HEK293 (cell line): ENCODE measurements at regions not wholly inside any gene's neighbourhood (a gene's known extent, or its start where the extent isn't known, plus 50 kb on each side); places are given as distances from the start of the nearest gene placed in this dataset.

Experiments used
- ZNF350 ChIP-seq: fragments of 450-650 bp; formaldehyde crosslinking; IDR thresholded peaks from 2 replicates; pipeline ENCODE4 v1.5.0; 2017; ENCODE audit warnings: missing biosample characterization, mild to moderate bottlenecking, missing genetic modification characterization
- ZNF548 ChIP-seq: fragments of 450-650 bp; formaldehyde crosslinking; IDR thresholded peaks from 2 replicates; pipeline ENCODE4 v1.5.1; 2016; ENCODE audit warnings: missing biosample characterization, missing genetic modification characterization
- ZNF785 ChIP-seq: fragments of 450-650 bp; formaldehyde crosslinking; IDR thresholded peaks from 2 replicates; pipeline ENCODE4 v1.5.1; 2016; ENCODE audit warnings: missing biosample characterization, missing genetic modification characterization
- TF ChIP-seq, protein P1 (sequence below): fragments of 450-650 bp; formaldehyde crosslinking; IDR thresholded peaks from 2 replicates; pipeline ENCODE4 v1.5.1; 2016; ENCODE audit warnings: missing biosample characterization, missing genetic modification characterization
- TF ChIP-seq, protein P2 (sequence below): fragments of 450-650 bp; formaldehyde crosslinking; IDR thresholded peaks from 2 replicates; pipeline ENCODE4 v1.5.1; 2016; ENCODE audit warnings: missing biosample characterization, missing genetic modification characterization
- TF ChIP-seq, protein P3 (sequence below): sonication (generic); formaldehyde crosslinking; IDR thresholded peaks from 2 replicates; pipeline ENCODE4 v1.8.1; 2022; ENCODE audit warnings: mild to moderate bottlenecking, moderate library complexity, missing genetic modification reagents

DNA sequence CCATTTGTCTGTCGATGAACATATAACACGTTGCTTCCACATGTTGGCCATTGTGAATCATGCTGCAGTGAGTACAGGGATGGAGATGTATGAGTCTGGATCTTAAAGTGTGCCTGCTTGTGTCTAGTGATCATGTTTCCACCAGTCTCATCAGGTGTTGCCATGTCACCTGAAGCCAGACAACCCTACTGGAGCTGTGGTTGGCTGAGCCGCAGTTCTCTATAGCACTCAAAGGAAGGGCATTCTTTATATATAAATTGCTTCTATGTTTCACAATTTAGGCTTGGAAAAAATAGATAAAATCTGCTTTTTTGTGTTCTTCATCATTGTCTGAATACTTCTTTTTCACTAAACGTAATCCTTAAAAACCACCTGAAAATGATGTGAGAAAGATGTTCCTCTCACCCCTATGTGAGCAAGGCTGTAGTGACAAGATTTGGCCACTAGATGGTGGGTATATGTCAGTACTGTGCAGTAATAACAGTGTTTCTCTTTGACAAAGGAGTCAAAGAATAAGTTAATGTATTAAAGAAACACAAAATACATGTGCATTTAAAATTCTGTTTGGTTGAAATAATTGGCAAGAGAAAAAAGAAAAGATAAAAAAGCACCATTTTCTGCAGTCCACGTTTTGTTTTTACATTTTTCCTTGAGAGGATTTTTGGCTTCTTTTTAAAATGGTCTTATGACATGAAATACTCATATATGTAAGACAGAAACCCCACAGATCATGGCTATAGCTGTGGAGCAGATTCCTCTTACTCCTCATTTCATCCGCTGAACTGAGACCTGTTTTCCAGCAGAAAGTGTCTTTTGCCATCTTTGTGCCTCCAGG lies 394.5 kb upstream of the DPPA4 start:
- TF ChIP-seq, protein P1, sequence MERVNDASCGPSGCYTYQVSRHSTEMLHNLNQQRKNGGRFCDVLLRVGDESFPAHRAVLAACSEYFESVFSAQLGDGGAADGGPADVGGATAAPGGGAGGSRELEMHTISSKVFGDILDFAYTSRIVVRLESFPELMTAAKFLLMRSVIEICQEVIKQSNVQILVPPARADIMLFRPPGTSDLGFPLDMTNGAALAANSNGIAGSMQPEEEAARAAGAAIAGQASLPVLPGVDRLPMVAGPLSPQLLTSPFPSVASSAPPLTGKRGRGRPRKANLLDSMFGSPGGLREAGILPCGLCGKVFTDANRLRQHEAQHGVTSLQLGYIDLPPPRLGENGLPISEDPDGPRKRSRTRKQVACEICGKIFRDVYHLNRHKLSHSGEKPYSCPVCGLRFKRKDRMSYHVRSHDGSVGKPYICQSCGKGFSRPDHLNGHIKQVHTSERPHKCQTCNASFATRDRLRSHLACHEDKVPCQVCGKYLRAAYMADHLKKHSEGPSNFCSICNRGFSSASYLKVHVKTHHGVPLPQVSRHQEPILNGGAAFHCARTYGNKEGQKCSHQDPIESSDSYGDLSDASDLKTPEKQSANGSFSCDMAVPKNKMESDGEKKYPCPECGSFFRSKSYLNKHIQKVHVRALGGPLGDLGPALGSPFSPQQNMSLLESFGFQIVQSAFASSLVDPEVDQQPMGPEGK, result no peak
- TF ChIP-seq, protein P2, sequence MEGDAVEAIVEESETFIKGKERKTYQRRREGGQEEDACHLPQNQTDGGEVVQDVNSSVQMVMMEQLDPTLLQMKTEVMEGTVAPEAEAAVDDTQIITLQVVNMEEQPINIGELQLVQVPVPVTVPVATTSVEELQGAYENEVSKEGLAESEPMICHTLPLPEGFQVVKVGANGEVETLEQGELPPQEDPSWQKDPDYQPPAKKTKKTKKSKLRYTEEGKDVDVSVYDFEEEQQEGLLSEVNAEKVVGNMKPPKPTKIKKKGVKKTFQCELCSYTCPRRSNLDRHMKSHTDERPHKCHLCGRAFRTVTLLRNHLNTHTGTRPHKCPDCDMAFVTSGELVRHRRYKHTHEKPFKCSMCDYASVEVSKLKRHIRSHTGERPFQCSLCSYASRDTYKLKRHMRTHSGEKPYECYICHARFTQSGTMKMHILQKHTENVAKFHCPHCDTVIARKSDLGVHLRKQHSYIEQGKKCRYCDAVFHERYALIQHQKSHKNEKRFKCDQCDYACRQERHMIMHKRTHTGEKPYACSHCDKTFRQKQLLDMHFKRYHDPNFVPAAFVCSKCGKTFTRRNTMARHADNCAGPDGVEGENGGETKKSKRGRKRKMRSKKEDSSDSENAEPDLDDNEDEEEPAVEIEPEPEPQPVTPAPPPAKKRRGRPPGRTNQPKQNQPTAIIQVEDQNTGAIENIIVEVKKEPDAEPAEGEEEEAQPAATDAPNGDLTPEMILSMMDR (tag by site-specific recombination), result no peak
- no peak for TF ChIP-seq ZNF548 (tag by site-specific recombination)
- TF ChIP-seq ZNF350 (tag by site-specific recombination), result no peak
- TF ChIP-seq, protein P3, sequence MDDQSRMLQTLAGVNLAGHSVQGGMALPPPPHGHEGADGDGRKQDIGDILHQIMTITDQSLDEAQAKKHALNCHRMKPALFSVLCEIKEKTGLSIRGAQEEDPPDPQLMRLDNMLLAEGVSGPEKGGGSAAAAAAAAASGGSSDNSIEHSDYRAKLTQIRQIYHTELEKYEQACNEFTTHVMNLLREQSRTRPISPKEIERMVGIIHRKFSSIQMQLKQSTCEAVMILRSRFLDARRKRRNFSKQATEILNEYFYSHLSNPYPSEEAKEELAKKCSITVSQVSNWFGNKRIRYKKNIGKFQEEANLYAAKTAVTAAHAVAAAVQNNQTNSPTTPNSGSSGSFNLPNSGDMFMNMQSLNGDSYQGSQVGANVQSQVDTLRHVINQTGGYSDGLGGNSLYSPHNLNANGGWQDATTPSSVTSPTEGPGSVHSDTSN (CRISPR knock-in tag), result no peak
- TF ChIP-seq ZNF785 (tag by site-specific recombination), result no peak
